ENCODE measurements at regions not wholly inside any gene's neighbourhood (a gene's known extent, or its start where the extent isn't known, plus 50 kb on each side); places are given as distances from the start of the nearest gene placed in this dataset.

- no peak for DNase-seq
Observed at GRCh38 chr5:71954329-71954728, 152.9 kb upstream of the MAP1B start.

DNA sequence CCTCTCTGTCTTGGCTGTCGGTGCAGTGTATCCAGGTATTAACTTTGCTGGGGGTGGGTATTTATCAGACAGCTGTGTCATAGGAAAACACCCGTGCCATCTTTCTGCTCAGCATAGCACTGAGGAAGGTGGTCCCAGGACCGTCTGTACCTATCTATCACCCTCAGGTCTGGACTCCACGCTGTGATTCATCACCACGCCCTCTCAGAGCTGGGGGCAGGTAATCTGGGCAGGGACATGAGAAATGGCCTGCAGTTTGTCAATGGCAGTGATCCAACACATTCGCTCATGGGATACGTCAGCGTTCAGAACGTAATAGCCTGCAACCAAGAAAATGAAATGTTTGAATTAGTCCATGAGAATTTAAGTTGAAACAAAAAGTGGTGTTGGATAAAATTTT, 151.6 kb upstream of the MAP1B start:
- DNase-seq = no peak

DNA sequence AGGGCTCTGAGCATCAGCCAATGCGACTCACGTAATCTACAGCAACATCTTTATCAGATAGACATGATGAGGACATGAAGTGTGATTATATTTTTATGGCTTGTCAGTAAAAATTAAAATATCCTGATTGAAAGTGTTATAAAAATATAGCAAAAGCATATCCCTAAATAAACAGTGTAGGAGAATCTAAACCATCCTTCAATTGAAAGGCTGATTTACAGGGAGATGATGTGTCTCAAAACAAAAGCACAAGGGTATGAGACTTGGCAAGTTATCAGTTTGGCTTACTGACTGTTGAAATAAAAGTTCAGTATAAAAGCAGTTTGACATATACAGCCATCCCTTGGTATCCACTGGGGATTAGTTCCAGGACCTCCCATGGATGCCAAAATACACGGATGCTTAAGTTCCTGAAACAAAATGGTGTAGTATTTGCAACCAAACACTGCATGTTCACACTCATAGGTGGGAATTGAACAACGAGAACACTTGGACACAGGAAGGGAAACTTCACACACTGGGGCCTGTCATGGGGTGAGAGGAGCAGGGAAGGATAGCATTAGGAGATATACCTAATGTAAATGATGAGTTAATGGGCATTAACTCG, 149.9 kb upstream of the MAP1B start:
- no peak for DNase-seq

GRCh38 chr5:71960195-71960594, 147.1 kb upstream of the MAP1B start:
- no peak for DNase-seq

DNA sequence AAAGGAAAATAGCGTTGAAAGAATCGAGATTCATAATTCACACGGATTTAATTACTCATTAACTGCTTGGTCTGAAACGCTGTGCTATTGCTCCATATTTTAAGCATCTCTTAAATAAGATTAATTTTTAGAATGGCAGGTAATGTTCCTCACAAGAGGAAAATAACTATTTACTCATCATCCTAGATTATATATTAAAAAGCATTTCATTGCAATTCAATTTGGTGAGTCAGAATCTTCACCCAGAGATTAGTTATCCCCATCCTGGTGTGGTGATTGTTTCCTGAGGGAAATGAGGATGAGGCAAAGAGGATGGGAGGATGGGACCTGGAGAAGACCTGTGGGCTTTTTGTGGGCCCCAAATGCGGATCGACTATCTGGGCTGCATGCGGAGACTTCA, 145.5 kb upstream of the MAP1B start:
- DNase-seq = no peak

- no peak for DNase-seq
Observed at GRCh38 chr5:71969460-71969859, 137.8 kb upstream of the MAP1B start.

DNA sequence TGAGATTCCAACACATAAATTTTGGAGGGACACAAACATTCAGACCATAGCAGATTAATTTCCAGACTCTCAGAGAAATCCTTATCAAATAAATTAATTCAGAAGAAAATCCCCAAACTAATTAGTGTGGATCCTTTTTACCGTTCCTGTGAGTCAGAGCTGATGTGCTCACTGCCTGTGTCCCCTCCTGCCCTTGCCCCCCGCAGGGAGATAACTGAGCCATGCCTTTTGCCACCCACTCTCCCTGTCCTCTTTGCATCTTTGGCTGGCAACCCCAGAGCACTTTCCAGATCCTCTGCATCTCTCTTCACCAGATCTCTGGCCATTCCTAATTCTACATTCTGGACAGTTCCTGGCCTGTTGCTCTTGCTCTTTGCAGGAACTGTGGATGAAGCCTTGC, 135.4 kb upstream of the MAP1B start:
- no peak for DNase-seq

DNA sequence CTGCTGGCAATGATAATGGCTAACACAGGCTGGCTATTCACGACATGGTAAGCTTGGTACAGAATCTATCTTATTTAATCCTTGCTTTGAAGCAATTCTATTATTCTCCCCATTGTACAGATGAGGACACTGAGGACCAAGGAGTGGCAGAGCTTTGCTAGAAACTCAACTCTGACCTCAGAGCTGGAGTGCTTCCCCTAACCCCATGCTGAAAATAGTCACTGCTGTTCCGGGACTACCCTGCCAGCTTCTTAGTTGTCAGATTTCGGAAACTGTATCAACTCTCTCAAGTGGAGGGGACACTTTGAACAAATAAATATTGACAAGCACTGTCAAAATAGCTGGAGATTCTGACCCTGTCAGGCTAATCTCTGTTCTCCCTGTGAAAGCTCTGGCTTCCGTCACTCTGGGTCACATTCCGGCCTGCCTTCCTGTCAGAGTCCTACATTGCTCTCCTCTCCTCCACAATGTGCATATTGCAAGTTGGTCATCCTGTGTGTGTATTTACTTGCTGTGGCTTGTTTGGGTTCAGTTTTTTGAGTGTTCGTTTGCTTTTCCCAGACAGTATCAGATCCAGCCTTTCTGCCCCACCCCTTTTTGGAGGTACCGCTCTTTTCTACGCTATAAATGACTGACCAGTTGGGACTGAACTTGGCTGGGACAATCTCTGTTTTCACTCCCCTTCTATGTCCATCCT, 134.3 kb upstream of the MAP1B start:
- DNase-seq = no peak

- DNase-seq = no peak
Observed at GRCh38 chr5:71973563-71973962, 133.7 kb upstream of the MAP1B start.

DNA sequence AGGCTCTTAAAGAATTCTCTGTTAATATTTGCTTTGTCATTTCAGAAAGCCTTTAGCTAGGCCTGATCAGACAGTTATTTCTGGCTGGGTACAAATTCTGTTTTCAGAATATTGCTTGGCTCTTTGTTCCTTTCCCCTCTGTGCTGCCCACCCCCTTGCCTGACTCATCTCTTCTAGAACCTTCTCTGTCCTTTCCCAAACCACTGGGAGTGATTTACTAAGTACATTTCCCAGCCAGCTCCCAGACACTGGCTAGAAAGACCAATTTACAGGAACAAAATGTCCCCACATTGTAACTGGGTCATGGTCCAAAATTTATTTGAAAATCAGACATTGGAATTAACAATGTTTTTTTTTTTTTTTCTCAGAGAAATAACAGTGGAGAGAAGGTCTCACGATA, 133.1 kb upstream of the MAP1B start:
- no peak for DNase-seq

DNA sequence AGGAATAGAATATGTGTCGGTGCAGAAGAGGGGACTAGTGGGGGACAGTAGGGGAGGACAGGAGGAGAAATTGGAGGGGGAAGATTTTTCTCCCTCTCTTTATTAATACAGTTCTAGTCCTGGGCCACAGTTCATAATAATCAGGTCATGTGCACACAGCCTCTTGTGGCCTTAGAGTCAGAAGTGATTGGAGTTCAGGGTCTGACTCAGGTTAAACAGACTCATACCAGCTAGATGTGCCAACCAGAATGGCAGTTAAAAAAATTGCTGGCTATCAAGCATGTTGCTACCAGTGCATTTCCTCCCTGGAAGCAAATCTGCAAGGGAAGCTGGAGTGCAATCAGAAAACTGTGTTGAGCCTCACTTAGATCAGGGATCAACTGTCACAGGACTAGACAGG, 132.7 kb upstream of the MAP1B start:
- no peak for DNase-seq

DNA sequence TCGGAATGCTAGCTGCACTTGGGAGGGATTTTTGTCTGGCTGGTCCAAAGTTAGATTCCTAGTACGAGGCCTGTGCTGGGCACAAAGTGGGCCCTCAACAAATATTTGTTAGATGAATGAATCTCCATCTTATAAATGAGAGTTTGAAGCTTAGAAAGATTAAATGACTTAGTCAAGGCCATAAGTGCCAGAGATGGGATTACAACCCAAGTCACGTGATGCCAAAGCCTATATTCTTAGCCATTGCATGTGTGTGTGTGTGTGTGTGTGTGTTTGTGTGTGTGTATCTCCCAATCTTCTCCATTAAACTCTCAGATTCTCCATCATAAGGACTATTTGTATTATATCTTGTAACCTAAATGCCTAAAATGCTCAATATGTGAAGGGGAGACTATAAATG, 130.8 kb upstream of the MAP1B start:
- no peak for DNase-seq

- DNase-seq = no peak
Observed at GRCh38 chr5:71977311-71977710, 130.0 kb upstream of the MAP1B start.

GRCh38 chr5:71978216-71978615, 129.1 kb upstream of the MAP1B start:
- no peak for DNase-seq

- DNase-seq = no peak
Observed at GRCh38 chr5:71982717-71983395, 124.4 kb upstream of the MAP1B start.

DNA sequence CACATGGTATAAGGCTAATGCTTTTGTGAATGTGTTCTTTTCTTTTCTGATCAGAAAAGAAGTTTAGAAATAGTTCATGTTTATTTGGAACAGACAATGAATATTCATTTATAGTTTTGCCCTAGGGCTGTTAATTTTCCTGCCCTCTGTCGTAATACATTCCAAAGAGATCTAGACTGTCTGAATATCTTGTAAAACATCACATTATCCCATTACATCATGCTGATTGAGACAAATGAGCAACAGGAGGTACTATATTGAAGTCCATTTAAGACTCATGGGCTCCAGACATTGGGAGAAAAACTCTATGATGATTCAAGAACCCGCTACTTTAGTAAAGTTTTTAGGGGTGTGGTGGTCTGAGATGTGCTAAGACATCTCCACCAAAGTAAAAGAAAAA, 121.2 kb upstream of the MAP1B start:
- DNase-seq = no peak

DNA sequence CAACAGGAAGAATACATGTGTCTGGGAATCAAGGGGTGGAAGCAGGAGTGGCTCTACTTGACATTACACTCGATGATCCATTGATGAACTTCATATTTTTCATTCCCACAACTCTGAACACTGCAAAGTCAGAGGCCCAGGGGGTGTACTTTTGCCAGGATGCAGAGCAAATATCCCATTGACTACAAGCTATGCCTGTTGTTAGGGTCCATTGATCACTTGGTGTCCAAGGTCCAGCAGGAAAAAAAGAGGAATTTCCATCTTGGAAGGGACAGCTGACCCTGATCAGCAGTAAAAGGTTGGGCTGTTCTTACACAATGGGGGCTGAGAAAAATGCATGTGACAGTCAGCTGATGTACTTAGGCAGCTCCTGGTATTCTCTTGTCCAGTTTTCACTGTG, 118.5 kb upstream of the MAP1B start:
- DNase-seq = no peak

- DNase-seq = no peak
Observed at GRCh38 chr5:71993600-71993999, 113.7 kb upstream of the MAP1B start.

DNA sequence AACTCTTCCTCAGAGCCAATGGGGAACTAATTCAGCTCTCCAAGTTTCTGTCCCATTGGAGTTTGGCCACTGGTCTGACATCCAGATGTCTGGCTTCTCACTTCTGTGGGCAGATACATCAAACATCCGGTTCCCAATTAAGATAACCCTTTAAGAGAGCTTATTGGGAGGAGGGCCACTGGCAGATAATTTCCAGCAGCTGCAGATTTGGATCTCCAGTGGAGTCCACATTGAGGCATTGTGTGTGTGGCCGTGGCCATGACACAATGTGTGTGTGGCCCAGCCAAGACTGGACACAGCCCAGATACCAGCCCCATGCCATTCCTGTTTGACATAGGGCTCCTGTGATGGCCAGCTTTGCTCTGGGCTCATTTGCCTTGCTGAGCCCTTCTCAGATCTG, 110.5 kb upstream of the MAP1B start:
- no peak for DNase-seq

- DNase-seq = no peak
Observed at GRCh38 chr5:71998746-71999145, 108.5 kb upstream of the MAP1B start.

- no peak for DNase-seq
Observed at GRCh38 chr5:72000707-72001106, 106.6 kb upstream of the MAP1B start.

DNA sequence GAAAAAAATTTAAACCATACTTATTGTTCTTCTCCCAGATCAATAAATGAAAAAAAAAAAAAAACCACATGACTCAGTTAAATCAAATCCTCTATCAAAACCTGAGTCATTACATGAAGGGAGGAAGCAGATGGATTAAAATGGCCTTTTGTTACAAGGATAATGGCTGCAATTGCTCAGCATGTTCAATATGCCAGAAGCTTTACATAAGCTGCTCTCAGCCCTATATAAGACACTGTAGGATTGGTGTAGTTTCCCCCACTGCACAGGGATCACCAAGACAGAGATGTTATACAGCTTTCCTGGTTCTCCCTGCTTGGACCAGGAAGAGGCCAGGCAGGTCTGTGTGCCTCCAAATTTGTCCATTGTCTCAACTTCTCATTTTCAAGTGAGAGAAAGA, 101.6 kb upstream of the MAP1B start:
- DNase-seq = no peak

- no peak for DNase-seq
Observed at GRCh38 chr5:72006361-72006760, 100.9 kb upstream of the MAP1B start.

DNA sequence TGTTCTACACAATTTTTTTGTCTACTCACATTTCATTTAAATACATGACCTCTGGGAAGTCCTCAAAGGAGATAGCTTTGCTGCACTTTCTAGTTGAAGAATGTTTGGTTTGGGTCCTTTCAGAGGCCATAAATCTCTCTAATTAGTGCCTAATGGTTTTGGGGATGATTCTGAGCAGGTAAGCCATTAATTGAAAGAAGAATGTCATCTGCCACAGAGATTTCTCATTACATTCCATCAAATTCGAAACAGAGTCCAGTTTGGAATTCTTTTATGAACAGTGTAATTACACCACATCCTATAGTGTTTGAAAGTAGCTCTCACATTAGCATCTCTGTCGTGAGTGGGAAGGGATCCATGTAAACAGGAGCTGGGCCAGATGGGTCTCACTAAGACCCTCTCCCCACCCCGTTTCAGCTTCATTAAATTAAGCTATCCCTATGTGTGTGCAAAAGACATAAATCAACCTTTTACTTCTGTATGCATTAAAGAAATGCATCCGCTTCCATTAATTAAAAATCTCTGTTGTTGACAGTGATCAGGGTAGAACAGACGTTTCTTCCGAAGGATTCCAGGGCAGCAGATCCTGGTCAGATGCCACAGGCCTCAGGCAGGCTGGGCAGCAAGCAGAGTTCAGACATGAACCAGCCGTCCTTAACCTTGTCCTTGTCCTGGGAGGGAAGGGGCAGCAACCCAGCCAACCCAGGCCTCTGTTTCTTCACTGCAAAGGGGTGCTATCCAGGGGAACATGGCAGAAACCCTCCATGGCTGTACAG, 99.8 kb upstream of the MAP1B start:
- DNase-seq = no peak

Measured in CD4-positive, alpha-beta T cell treated with Interleukin-17A for 4 hours (primary cell).